ENCODE measurements at regions not wholly inside any gene's neighbourhood (a gene's known extent, or its start where the extent isn't known, plus 50 kb on each side); places are given as distances from the start of the nearest gene placed in this dataset.

GRCh38 chr16:79918916-79919315, 318.4 kb upstream of the MAF start:
- TF ChIP-seq EZH2phosphoT487 (IDR thresholded peaks at IDR 0.05; ENCODE audit: borderline replicate concordance, low read length) (no peak), CTCF (IDR thresholded peaks at IDR 0.05; ENCODE audit: low read depth, low read length, poor library complexity, severe bottlenecking) (no peak)
- Histone ChIP-seq H3K27me3 (ENCODE audit: control insufficient read depth, low read length) (no peaks in the 10 kb centered on the region), H3K27ac (ENCODE audit: low read depth, low read length) (no peak overlapping the region), H3K4me2 (ENCODE audit: low read length) (no peak overlapping the region), H3K36me3 (ENCODE audit: control insufficient read depth, low read length) (no peaks in the 10 kb centered on the region), H3K9me2 (replicated peaks; ENCODE audit: control insufficient read depth, low read length) (no peaks in the 10 kb centered on the region), H3K4me3 (ENCODE audit: low read length) (no peak overlapping the region), H3K4me1 (ENCODE audit: control insufficient read depth, low read length) (no peaks in the 10 kb centered on the region), H3F3A (ENCODE audit: control insufficient read depth, insufficient read depth) (no peaks in the 10 kb centered on the region), H3K9me3 (ENCODE audit: control insufficient read depth, insufficient read depth, low read length) (no peaks in the 10 kb centered on the region), H4K20me1 (ENCODE audit: control insufficient read depth, insufficient read depth, low read depth, low read length) (no peaks in the 10 kb centered on the region), H3K79me2 (ENCODE audit: control insufficient read depth, low read length) (no peaks in the 10 kb centered on the region)

- Histone ChIP-seq H3K27ac (ENCODE audit: low read depth, low read length) (no peak overlapping the region), H4K20me1 (ENCODE audit: control insufficient read depth, insufficient read depth, low read depth, low read length) (no peaks in the 10 kb centered on the region), H3K4me3 (ENCODE audit: low read length) (no peak overlapping the region), H3K9me2 (replicated peaks; ENCODE audit: control insufficient read depth, low read length) (no peaks in the 10 kb centered on the region), H3K79me2 (ENCODE audit: control insufficient read depth, low read length) (no peaks in the 10 kb centered on the region), H3K27me3 (ENCODE audit: control insufficient read depth, low read length) (no peaks in the 10 kb centered on the region), H3K4me1 (ENCODE audit: control insufficient read depth, low read length) (no peaks in the 10 kb centered on the region), H3K4me2 (ENCODE audit: low read length) (no peak overlapping the region), H3K9me3 (ENCODE audit: control insufficient read depth, insufficient read depth, low read length) (no peaks in the 10 kb centered on the region), H3K36me3 (ENCODE audit: control insufficient read depth, low read length) (no peaks in the 10 kb centered on the region), H3F3A (ENCODE audit: control insufficient read depth, insufficient read depth) (no peaks in the 10 kb centered on the region)
- TF ChIP-seq EZH2phosphoT487 (IDR thresholded peaks at IDR 0.05; ENCODE audit: borderline replicate concordance, low read length) (no peak), CTCF (IDR thresholded peaks at IDR 0.05; ENCODE audit: low read depth, low read length, poor library complexity, severe bottlenecking) (no peak)
These were observed 315.2 kb upstream of the MAF start for GRCh38 chr16:79915761-79916160.

- Histone ChIP-seq H3F3A (ENCODE audit: control insufficient read depth, insufficient read depth) (no peaks in the 10 kb centered on the region), H3K9me3 (ENCODE audit: control insufficient read depth, insufficient read depth, low read length) (no peaks in the 10 kb centered on the region), H3K4me3 (ENCODE audit: low read length) (no peak overlapping the region), H3K27me3 (ENCODE audit: control insufficient read depth, low read length) (no peaks in the 10 kb centered on the region), H4K20me1 (ENCODE audit: control insufficient read depth, insufficient read depth, low read depth, low read length) (no peaks in the 10 kb centered on the region), H3K79me2 (ENCODE audit: control insufficient read depth, low read length) (no peaks in the 10 kb centered on the region), H3K9me2 (replicated peaks; ENCODE audit: control insufficient read depth, low read length) (no peaks in the 10 kb centered on the region), H3K4me2 (ENCODE audit: low read length) (no peak overlapping the region), H3K27ac (ENCODE audit: low read depth, low read length) (no peak overlapping the region), H3K4me1 (ENCODE audit: control insufficient read depth, low read length) (no peaks in the 10 kb centered on the region), H3K36me3 (ENCODE audit: control insufficient read depth, low read length) (no peaks in the 10 kb centered on the region)
- TF ChIP-seq EZH2phosphoT487 (IDR thresholded peaks at IDR 0.05; ENCODE audit: borderline replicate concordance, low read length) (no peak), CTCF (IDR thresholded peaks at IDR 0.05; ENCODE audit: low read depth, low read length, poor library complexity, severe bottlenecking) (no peak)
These were observed 314.6 kb upstream of the MAF start for GRCh38 chr16:79914961-79915720.

Data from DOHH2 (cell line).